ENCODE measurements at regions not wholly inside any gene's neighbourhood (a gene's known extent, or its start where the extent isn't known, plus 50 kb on each side); places are given as distances from the start of the nearest gene placed in this dataset.

- TF ChIP-seq CTCF (IDR thresholded peaks at IDR 0.05) (no peak), POLR2AphosphoS5 (IDR thresholded peaks at IDR 0.05; ENCODE audit: low read depth, low read length) (no peak), TCF7L2 (IDR thresholded peaks at IDR 0.05; ENCODE audit: low read depth, low read length) (no peak), REST (IDR thresholded peaks at IDR 0.05; ENCODE audit: insufficient read depth in 1 of 2, low read depth in 2 of 2, low read length in 1 of 2) (no peak)
Measured at GRCh38 chr18:76686737-76687231, 135.6 kb upstream of the ZNF236 start.
